ENCODE measurements at regions not wholly inside any gene's neighbourhood (a gene's known extent, or its start where the extent isn't known, plus 50 kb on each side); places are given as distances from the start of the nearest gene placed in this dataset.
A peak's percentile ranks its signal among the peaks of the same experiment; 100 is the strongest.
"Not testable (repeated sequence)": the region's sequence is repeated elsewhere in the genome, so short reads cannot be mapped to it uniquely, and the experiment has no call there.

DNA sequence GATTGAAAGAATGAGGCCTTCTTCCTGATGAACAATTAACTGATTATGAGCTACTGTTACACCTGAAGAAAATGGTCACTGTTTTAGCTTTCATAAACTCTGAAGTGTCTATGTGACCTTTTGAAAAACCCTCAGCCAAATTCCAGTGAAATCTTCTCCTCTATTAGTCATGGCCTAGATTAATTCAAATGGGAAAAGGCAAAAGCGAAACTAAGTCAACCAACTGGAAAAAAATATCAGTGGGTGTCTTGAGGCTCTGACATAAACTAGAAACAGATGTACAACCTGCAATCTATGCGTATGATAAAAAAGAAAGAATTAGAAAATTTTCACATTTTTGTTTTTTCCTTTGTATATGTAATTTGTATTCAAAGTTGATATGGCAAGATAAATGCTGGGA, 169.4 kb upstream of the BANK1 start:
- 92 to 95% methylated on average over 2 of the region's 2 CpGs for WGBS, 2 donors
- DNase-seq (no peak), ATAC-seq (ENCODE audit: low FRiP score in 2 of 2) (peak in 1 of 2 donors; percentile 38)
- Histone ChIP-seq H3K27ac (no peak overlapping the region), H3K4me1 (no peaks in the 10 kb centered on the region), H3K4me3 (no peak overlapping the region), H3K9me3 (no peaks in the 10 kb centered on the region), H3K36me3 (no peaks in the 10 kb centered on the region), H3K27me3 (no peaks in the 10 kb centered on the region)
- TF ChIP-seq, protein P1, sequence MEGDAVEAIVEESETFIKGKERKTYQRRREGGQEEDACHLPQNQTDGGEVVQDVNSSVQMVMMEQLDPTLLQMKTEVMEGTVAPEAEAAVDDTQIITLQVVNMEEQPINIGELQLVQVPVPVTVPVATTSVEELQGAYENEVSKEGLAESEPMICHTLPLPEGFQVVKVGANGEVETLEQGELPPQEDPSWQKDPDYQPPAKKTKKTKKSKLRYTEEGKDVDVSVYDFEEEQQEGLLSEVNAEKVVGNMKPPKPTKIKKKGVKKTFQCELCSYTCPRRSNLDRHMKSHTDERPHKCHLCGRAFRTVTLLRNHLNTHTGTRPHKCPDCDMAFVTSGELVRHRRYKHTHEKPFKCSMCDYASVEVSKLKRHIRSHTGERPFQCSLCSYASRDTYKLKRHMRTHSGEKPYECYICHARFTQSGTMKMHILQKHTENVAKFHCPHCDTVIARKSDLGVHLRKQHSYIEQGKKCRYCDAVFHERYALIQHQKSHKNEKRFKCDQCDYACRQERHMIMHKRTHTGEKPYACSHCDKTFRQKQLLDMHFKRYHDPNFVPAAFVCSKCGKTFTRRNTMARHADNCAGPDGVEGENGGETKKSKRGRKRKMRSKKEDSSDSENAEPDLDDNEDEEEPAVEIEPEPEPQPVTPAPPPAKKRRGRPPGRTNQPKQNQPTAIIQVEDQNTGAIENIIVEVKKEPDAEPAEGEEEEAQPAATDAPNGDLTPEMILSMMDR (IDR thresholded peaks at IDR 0.05): no peak
- TF ChIP-seq POLR2AphosphoS5 (IDR thresholded peaks at IDR 0.05) (no peak), POLR2A (IDR thresholded peaks at IDR 0.05) (no peak), EP300 (IDR thresholded peaks at IDR 0.05) (no peak)

DNA sequence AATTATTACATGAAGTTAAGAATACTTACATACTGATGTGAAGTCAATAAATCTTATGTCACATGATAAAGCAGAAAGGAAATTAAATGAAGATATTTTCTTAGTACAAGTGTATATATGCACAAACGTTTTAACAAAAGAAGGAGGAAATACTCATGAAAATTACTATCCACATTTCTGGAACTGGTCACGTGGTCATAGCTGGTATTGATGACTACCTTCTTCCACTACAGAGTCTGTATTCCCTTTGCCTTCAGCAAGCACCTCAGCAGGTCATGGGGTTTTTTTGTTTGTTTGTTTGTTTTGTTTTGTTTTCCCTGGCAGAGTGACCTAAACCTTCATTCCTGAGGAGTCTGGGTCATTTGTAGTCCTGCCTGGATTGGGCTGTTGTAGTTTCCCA, 174.9 kb upstream of the BANK1 start:
- Histone ChIP-seq H3K4me1 (no peaks in the 10 kb centered on the region), H3K4me3 (no peak overlapping the region), H3K36me3 (no peaks in the 10 kb centered on the region), H3K9me3 (no peaks in the 10 kb centered on the region), H3K27me3 (no peaks in the 10 kb centered on the region), H3K27ac (no peak overlapping the region)
- TF ChIP-seq, protein P1 (IDR thresholded peaks at IDR 0.05): no peak
- no peak for TF ChIP-seq POLR2A (IDR thresholded peaks at IDR 0.05)
- no peak for ATAC-seq (ENCODE audit: low FRiP score in 2 of 2)
- WGBS, 2 donors: 55 to 60% methylated on average over 2 of the region's 2 CpGs
- no peak for DNase-seq

DNA sequence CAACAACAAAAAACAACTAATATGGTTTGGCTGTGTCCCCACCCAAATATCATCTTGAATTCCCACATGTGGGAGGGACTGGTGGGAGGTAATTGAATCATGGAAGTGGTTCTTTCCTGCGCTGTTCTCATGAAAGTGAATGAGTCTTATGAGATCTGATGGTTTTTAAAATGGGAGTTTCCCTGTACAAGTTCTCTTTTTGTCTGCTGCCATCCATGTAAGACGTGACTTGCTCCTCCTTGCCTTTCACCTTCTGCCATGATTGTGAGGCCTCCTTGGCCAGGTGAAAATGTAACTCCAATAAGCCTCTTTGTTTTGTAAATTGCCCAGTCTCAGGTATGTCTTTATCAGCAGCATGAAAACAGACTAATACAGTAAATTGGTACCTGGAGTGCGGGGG, 183.5 kb upstream of the BANK1 start:
- not testable (repeated sequence) for H3K4me1 ChIP-seq; DNase-seq; H3K4me3 ChIP-seq; H3K27ac ChIP-seq; ATAC-seq (ENCODE audit: low FRiP score in 2 of 2); H3K9me3 ChIP-seq; H3K36me3 ChIP-seq; H3K27me3 ChIP-seq
- 90 to 94% methylated on average over 3 of the region's 3 CpGs for WGBS, 2 donors

DNA sequence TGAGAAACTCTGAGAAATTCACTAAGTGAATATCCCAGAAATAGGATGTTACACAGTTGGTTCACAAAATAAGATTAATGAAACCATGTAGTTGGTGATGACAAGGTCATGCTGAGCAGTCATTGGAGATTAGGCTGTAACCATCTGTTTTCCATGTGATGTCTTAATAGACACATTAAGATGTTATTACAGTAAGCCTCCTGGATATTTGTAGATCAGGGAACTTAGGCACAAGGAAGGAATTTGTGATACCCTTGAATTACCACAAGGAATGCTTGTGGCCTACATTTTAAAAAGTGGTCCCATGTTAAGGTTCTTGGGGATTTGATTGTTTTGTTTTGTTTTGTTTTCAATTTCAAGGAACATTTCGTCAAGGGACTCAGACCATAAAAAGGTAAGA, 185.6 kb upstream of the BANK1 start:
- H3K27ac ChIP-seq: no peak overlapping the region

DNA sequence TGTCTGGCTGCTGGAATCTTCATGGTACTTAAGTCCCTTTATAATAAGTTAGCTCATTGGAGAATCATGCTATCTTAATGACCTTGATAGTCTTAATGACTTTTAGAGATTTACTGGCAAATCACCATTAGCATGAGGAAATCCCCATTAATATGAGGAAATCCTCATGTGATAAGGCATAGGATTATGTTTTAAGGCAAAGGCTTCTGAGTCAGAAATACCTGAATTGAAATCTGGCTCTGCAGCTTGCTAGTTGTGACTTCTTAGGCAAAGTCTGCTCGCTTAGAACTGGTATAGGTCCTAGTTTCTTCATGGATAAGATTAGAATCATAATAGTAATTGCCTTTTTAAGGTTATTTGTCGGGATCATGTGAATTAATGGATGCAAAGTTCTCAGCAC, 190.2 kb upstream of the BANK1 start:
- Histone ChIP-seq H3K27ac (no peak overlapping the region), H3K9me3 (no peaks in the 10 kb centered on the region), H3K36me3 (no peaks in the 10 kb centered on the region), H3K4me1 (no peaks in the 10 kb centered on the region), H3K4me3 (no peak overlapping the region), H3K27me3 (no peaks in the 10 kb centered on the region)
- TF ChIP-seq POLR2AphosphoS5 (IDR thresholded peaks at IDR 0.05) (no peak), EP300 (IDR thresholded peaks at IDR 0.05) (no peak), POLR2A (IDR thresholded peaks at IDR 0.05) (no peak)
- TF ChIP-seq, protein P1 (IDR thresholded peaks at IDR 0.05): no peak
- WGBS, 2 donors: 88% methylated on average over 2 of the region's 2 CpGs
- DNase-seq: no peak
- ATAC-seq (ENCODE audit: low FRiP score in 2 of 2): no peak

More for the DNA sequence above, 185.6 kb upstream of the BANK1 start:
- Histone ChIP-seq H3K9me3 (no peaks in the 10 kb centered on the region), H3K36me3 (no peaks in the 10 kb centered on the region), H3K4me3 (no peak overlapping the region), H3K4me1 (no peaks in the 10 kb centered on the region), H3K27me3 (no peaks in the 10 kb centered on the region)
- 79 to 91% methylated on average over 1 of the region's 1 CpG for WGBS, 2 donors
- no peak for ATAC-seq (ENCODE audit: low FRiP score in 2 of 2)
- no peak for DNase-seq
- TF ChIP-seq, protein P1 (IDR thresholded peaks at IDR 0.05): no peak

DNA sequence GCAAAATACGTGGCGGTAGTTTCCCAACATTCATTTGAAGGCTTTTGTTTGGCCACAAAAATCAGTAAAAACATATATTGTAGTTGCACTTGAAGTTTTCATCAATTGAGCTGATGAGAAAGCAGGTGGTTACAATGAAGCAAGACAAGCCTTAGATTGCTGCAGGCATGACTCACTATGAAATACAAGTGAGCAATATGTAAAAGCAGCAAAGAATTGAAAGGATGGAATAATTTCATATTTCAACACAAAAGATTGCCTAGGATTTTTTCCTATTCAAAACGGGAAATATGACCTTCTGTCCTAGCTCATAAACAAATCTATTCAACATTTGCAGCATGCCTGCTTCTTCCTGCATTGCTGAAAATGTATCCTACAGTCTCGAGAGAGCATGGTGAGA, 190.9 kb upstream of the BANK1 start:
- Histone ChIP-seq H3K27me3 (no peaks in the 10 kb centered on the region), H3K4me3 (no peak overlapping the region), H3K27ac (no peak overlapping the region), H3K4me1 (no peaks in the 10 kb centered on the region), H3K9me3 (no peaks in the 10 kb centered on the region), H3K36me3 (no peaks in the 10 kb centered on the region)
- DNase-seq: no peak
- WGBS, 2 donors: 58 to 61% methylated on average over 4 of the region's 4 CpGs
- no peak for TF ChIP-seq POLR2AphosphoS5 (IDR thresholded peaks at IDR 0.05)
- TF ChIP-seq, protein P1 (IDR thresholded peaks at IDR 0.05): no peak
- ATAC-seq (ENCODE audit: low FRiP score in 2 of 2): no peak
